GM18511 (cell line): ENCODE measurements at regions not wholly inside any gene's neighbourhood (a gene's known extent, or its start where the extent isn't known, plus 50 kb on each side); places are given as distances from the start of the nearest gene placed in this dataset.

Source experiments
- ATAC-seq: cut with Tn5 transposase; IDR thresholded peaks from one replicate; pipeline ENCODE4 v1.9.1; 2021; ENCODE audit warnings: mild to moderate bottlenecking, moderate library complexity; ENCODE audit not compliant: unreplicated experiment

DNA sequence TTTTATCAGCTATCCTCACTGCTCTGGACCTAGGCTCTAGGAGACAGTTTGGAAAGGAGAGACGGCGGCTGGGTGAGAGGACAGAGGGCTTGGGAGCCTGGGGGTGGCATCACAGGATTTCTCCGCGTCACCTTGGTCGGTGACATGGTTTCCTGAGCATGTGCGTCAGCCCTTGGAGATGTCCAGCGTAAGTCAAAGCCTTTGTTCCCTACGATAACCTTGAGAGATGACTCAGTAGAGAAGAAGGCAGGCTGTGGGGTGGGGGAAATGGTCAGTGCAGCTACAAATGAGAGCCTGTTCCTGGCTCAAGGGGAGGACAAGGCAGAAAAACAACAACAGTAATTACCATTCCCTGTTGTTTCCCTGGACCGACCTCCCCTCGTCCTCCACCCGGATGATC is 90.2 kb upstream of the TBX3 start:
- ATAC-seq: no peak

DNA sequence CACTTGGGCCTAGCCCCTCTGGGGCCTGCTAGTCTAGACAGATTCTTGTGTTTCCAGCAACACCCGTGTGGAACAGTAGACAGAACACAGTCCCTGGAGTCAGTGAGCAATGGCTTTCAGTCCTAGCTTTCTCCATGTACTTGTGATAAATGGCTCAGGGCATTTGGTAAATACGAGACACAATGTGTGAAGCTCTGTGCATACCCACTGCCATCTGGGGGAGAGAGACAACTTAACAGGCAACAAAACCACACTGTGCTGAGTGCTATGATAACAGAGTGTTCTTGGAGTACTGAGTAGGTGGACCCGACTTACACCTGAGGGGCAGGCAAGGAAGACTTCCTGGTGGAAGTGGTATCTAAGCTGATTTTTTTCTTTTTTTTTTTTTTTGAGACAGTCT is 86.3 kb upstream of the TBX3 start:
- ATAC-seq: no peak

GRCh38 chr12:114769634-114770033 is 85.7 kb upstream of the TBX3 start:
- no peak for ATAC-seq

GRCh38 chr12:114767906-114768722 is 84.1 kb upstream of the TBX3 start:
- ATAC-seq: no peak

DNA sequence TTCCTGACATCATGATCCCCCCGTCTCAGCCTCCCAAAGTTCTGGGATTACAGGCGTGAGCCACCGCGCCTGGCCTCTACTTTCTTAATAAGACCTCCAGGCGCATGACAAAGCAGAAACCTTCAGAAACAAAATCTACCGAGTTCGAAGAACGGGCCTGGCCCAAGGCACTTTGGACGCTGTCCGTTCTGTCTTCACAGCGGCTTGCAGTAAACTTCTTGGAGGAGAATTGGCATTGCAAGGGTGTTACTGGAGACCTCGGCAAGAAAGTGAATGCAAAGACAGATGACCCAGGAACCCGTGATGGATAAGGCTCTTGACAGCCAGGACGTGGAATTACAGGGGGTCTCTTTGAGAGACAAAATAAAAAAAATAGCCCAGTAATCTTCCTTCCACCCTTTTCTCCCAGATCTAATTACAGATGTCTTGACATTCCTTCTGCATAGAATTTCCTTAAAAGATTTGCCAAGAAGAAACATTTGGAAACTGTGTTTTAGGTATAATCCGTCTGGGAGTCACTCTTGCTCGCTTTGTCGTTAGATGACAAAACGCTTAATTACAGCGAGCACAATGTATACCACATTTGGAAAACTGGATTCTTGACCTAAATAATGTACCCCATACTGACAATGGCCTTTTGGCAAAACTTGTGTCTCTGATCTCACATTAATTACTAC is 83.2 kb upstream of the TBX3 start:
- ATAC-seq: no peak

GRCh38 chr12:114765960-114766691 is 82.2 kb upstream of the TBX3 start:
- ATAC-seq: no peak

DNA sequence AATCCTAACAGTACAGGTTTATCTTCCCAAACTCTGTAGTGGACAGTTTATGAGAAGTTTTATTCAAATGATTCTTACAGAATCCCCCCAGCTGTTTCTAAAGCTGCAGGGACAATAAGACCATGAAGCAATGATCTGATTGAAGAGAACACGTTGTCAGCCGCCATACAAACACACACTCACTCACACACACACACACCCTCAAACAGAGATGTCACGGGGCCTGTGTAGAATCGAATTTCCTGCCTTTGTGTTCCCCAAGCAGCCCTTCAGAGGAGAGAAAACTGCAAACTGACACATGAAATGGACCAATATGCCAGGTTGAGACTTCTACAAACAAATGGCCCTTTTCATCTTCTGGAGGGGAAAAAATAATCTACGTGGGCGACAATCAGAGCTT is 80.5 kb upstream of the TBX3 start:
- ATAC-seq: no peak

- ATAC-seq: no peak
Measured at GRCh38 chr12:114762490-114763110, 78.6 kb upstream of the TBX3 start.

DNA sequence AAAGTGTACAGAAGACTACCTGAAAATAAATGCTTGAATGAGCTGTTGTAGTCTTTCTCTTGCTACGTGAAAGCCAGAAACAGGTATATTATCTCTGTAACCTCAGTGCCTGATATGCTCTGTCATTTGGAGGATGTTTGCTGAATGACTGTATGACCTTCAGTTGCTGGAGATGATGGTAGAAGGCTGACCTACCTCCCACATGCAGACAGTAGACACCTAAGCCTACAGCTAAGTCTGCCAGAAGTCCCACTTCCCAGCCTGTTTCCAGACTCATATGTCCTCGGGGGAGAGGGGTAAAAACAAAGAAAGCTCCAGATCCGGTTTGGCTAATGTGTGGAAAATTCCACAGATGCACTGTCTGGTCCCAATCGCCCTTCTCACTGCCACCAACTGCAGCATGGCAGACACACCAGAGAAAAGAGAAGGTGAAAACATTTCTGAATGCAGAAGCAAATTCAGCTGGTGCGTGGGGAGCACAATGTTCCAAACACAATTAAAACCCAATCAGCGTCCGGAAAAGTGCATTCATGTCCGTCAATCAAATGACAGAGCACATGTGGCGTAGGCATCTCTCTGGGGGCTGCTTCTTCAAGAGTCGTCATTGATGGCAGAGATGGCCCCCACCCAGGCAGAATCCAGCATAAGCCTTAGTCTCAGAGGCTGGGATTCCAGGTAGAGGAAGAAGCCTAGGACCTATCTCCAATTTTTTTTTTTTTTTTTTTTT is 76.3 kb upstream of the TBX3 start:
- no peak for ATAC-seq

GRCh38 chr12:114759635-114760034 is 75.7 kb upstream of the TBX3 start:
- no peak for ATAC-seq

DNA sequence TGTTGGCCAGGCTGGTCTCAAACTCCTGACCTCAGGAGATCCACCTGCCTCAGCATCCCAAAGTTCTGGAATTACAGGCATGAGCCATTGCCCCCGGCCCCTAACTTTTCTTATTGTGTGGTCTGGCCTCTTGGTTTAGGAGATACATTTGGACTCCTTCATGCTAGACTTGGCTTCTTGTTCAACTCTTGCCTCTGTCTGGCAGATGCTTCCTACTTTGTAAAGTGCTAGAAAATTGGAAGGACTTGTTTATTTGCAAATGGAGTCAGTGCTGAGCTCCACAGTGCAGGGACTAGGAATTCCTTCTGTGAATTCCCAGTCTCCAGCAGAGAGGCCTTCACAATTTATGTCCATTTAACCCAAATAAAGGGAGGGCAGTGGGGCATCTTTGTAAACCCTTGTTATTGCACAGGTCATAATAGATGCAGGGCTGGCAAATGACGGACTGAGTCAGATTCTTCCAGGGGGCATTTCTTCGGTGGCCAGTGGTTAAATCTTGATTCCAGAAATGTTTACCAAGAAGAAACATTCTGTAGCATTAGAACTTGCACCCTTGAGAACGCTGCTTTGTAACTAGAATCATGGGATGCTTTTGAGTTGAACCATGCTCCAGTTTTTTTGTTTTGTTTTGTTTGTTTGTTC is 73.8 kb upstream of the TBX3 start:
- no peak for ATAC-seq

DNA sequence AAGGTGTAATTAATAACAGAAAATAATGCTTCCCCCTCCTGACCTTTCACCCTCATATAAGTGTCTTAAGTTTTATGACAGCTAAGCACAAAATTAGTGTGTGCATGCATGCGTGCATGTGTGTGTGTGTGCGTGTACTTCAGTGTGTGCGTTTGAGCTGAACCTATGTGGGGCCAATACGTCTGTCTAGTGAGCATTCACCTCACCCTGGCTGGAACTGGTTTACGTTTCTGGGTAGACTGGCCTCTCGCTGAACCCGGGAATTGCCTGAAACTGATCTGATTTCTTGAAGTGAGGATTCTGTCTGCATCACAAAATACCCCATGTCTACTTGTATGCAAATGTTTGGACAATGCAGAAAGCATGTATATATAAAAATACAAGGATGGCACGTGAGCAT is 68.2 kb upstream of the TBX3 start:
- no peak for ATAC-seq

GRCh38 chr12:114751712-114752111 is 67.7 kb upstream of the TBX3 start:
- ATAC-seq: no peak

- ATAC-seq: no peak
Measured at GRCh38 chr12:114750917-114751316, 66.9 kb upstream of the TBX3 start.

- no peak for ATAC-seq
Measured at GRCh38 chr12:114749065-114749464, 65.1 kb upstream of the TBX3 start.

DNA sequence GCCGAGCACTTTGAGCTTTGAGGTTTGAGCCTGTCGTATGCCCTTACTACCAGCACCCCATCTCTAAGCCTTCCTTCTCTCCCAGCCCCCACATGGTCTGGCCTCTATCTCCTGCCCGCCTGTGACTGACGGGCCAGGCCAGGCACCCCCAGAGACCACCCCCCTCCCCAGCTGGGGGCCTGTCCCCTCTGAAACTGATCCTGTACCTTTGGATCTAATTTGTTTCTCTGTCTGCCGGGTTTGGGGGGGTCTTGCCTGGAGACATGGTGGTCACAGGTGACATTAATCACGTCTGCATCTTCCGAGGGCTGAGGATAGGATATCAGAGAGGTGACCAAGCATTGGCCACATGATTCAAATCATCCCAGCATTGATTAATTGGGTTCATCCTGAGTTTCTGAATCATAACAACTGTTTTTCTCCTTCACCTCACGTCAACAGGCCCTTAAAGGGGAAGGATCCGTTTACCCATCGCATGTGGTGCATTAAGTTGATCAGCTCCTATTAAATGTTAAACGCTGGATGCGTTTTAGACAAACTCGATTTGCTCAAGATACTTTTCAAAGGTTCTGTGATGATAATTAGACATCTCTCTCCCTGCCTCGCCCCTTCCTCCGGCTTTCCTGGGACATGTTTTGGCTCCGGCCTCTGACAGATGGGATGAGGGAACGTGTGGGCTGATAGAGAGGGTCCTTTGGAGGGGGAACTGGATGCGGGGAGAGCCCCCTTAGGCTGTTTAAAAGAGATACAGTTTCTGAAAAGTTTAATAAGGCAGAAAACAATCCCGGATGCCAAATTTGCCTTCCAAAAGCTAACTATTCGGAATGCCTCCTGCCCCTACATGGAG is 63.3 kb upstream of the TBX3 start:
- ATAC-seq: no peak

DNA sequence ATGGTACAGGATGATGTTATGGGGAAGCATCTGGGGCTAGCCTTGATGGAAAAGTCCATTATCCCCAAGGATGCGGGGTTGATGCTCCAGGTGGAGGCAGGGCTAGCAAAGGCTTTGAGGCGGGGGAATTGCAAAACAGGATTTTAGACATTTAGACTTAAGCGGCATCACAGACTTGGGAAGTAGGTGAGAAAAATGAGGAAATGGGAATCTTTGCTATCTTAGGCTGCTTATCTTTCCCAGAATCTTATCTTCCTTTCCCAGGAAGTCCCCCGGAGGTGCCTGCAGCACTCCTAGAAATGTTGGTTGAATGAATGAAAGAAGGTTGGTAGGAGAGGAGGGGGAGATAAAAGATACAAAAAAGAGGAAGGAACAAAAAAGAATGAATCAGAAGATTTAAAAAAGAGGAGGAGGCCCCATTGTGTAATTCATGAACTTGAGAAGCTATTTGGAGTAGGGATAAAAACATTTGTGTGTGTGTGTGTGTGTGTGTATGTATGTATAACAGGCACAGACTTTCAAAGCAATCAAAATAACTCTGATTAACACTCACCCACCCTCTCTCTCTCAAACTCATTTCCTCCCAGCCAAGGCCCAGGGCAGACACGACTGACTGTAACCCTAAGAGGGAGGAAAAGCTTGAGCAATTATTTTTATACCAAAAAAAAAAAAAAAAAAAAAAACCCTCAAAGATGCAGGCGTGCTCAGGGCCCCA is 62.5 kb upstream of the TBX3 start:
- ATAC-seq: no peak

- ATAC-seq: no peak
Measured at GRCh38 chr12:114744691-114745090, 60.7 kb upstream of the TBX3 start.

- no peak for ATAC-seq
Measured at GRCh38 chr12:114744285-114744684, 60.3 kb upstream of the TBX3 start.
